SK-N-SH treated with all-trans-retinoic acid at 6 μM for 48 hours (cell line): ENCODE measurements at regions not wholly inside any gene's neighbourhood (a gene's known extent, or its start where the extent isn't known, plus 50 kb on each side); places are given as distances from the start of the nearest gene placed in this dataset.
"Not testable (repeated sequence)": the region's sequence is repeated elsewhere in the genome, so short reads cannot be mapped to it uniquely, and the experiment has no call there.

Source experiments
- ATAC-seq: fragments of 200-7000 bp; cut with Tn5 transposase; 3 replicates; pipeline ENCODE4 v1.9.1; 2020; ENCODE audit warnings: mild to moderate bottlenecking, moderate library complexity
- ARNTL ChIP-seq: fragments of 450-650 bp; formaldehyde crosslinking; IDR thresholded peaks from 2 replicates; pipeline ENCODE4 v1.5.0; 2020; ENCODE audit warnings: low read depth, mild to moderate bottlenecking, moderate library complexity, borderline replicate concordance
- BACH2 ChIP-seq: fragments of 250-450 bp; sonication (Bioruptor Pico); IDR thresholded peaks from 2 replicates; pipeline ENCODE4 v1.9.0; 2021; ENCODE audit warnings: mild to moderate bottlenecking, borderline replicate concordance
- CREB5 ChIP-seq: fragments of 250-450 bp; sonication (Bioruptor Pico); IDR thresholded peaks from 2 replicates; pipeline ENCODE4 v1.5.1; 2020; ENCODE audit warnings: low read depth, mild to moderate bottlenecking, moderate library complexity
- CSDC2 ChIP-seq: fragments of 250-450 bp; sonication (Bioruptor Pico); IDR thresholded peaks from 2 replicates; pipeline ENCODE4 v1.5.0; 2020; ENCODE audit warnings: mild to moderate bottlenecking, moderate library complexity
- CSRNP3 ChIP-seq: fragments of 250-450 bp; sonication (Bioruptor Pico); IDR thresholded peaks from 2 replicates; pipeline ENCODE4 v1.5.1; 2021; ENCODE audit warnings: mild to moderate bottlenecking, moderate library complexity
- ESRRG ChIP-seq: fragments of 250-450 bp; sonication (Bioruptor Pico); IDR thresholded peaks from 2 replicates; pipeline ENCODE4 v1.6.1; 2021; ENCODE audit warnings: mild to moderate bottlenecking
- GLIS3 ChIP-seq: fragments of 250-450 bp; sonication (Bioruptor Pico); IDR thresholded peaks from 2 replicates; pipeline ENCODE4 v1.5.0; 2020; ENCODE audit warnings: mild to moderate bottlenecking, moderate library complexity
- ISL1 ChIP-seq: fragments of 250-450 bp; sonication (Bioruptor Pico); IDR thresholded peaks from 2 replicates; pipeline ENCODE4 v2.1.2; 2022; ENCODE audit warnings: mild to moderate bottlenecking, moderate library complexity
- OSR1 ChIP-seq: fragments of 250-450 bp; sonication (Bioruptor Pico); IDR thresholded peaks from 2 replicates; pipeline ENCODE4 v1.8.0; 2022; ENCODE audit warnings: moderate library complexity, mild to moderate bottlenecking, inconsistent platforms
- PPARA ChIP-seq: fragments of 250-450 bp; sonication (Bioruptor Pico); IDR thresholded peaks from 2 replicates; pipeline ENCODE4 v1.5.0; 2020; ENCODE audit warnings: mild to moderate bottlenecking, borderline replicate concordance
- RARB ChIP-seq: fragments of 250-450 bp; sonication (Bioruptor Pico); IDR thresholded peaks from 2 replicates; pipeline ENCODE4 v1.8.0; 2021; ENCODE audit warnings: mild to moderate bottlenecking, moderate library complexity
- SNAI2 ChIP-seq: fragments of 250-450 bp; sonication (Bioruptor Pico); IDR thresholded peaks from 2 replicates; pipeline ENCODE4 v1.5.0; 2020; ENCODE audit warnings: mild to moderate bottlenecking, moderate library complexity
- TCF4 ChIP-seq: fragments of 250-450 bp; sonication (Bioruptor Pico); IDR thresholded peaks from 2 replicates; pipeline ENCODE4 v1.8.0; 2021; ENCODE audit warnings: mild to moderate bottlenecking, moderate library complexity, borderline replicate concordance
- TOX ChIP-seq: fragments of 250-450 bp; sonication (Bioruptor Pico); IDR thresholded peaks from 2 replicates; pipeline ENCODE4 v1.8.0; 2021; ENCODE audit warnings: mild to moderate bottlenecking, moderate library complexity, borderline replicate concordance
- TSHZ2 ChIP-seq: fragments of 250-450 bp; sonication (Bioruptor Pico); IDR thresholded peaks from 2 replicates; pipeline ENCODE4 v1.5.0; 2020; ENCODE audit warnings: mild to moderate bottlenecking, moderate library complexity
- ZC3H10 ChIP-seq: fragments of 250-450 bp; sonication (Bioruptor Pico); IDR thresholded peaks from 2 replicates; pipeline ENCODE4 v1.5.1; 2021; ENCODE audit warnings: mild to moderate bottlenecking, moderate library complexity
- ZFP3 ChIP-seq: fragments of 250-450 bp; sonication (Bioruptor Pico); IDR thresholded peaks from 2 replicates; pipeline ENCODE4 v1.5.0; 2020; ENCODE audit warnings: mild to moderate bottlenecking, moderate library complexity
- ZFP30 ChIP-seq: fragments of 450-650 bp; formaldehyde crosslinking; IDR thresholded peaks from 2 replicates; pipeline ENCODE4 v1.5.0; 2022; ENCODE audit warnings: mild to moderate bottlenecking, moderate library complexity
- ZNF565 ChIP-seq: fragments of 450-650 bp; formaldehyde crosslinking; conservative IDR thresholded peaks from 2 replicates; pipeline ENCODE4 v1.5.0; 2020; ENCODE audit warnings: low read depth, mild to moderate bottlenecking, moderate library complexity
- ZNF70 ChIP-seq: fragments of 450-650 bp; formaldehyde crosslinking; IDR thresholded peaks from 2 replicates; pipeline ENCODE4 v1.5.0; 2020; ENCODE audit warnings: mild to moderate bottlenecking, moderate library complexity
- ZNF8 ChIP-seq: fragments of 450-650 bp; formaldehyde crosslinking; IDR thresholded peaks from 2 replicates; pipeline ENCODE4 v1.5.0; 2020; ENCODE audit warnings: mild to moderate bottlenecking, moderate library complexity
- TF ChIP-seq, protein P1 (sequence below): fragments of 250-450 bp; sonication (Bioruptor Pico); IDR thresholded peaks from 2 replicates; pipeline ENCODE4 v1.8.0; 2020; ENCODE audit warnings: mild to moderate bottlenecking, moderate library complexity, borderline replicate concordance
- TF ChIP-seq, protein P2 (sequence below): fragments of 250-450 bp; sonication (Bioruptor Pico); IDR thresholded peaks from 2 replicates; pipeline ENCODE4 v1.8.0; 2021; ENCODE audit warnings: low read depth, mild to moderate bottlenecking, moderate library complexity, borderline replicate concordance

DNA sequence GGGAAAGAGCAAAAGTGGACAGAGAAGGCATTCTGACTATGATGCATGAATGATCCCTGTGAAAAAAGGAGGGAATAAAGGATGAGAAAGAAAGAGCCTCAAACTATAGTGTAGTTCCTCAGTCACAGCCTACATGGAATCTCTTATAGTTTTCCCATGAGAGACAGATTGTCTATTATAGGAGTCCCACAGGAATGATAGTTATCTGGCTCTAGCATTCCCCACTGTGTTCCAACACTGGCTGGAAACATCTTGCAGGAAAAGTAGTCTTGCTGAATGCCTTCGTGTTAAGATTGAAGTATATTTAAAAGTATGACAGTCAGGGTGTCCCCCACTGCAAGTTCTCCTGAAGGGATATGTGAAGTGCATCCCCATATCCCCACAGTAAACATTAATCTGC is 641.5 kb upstream of the NECTIN3 start:
- no peak for ATAC-seq
- TF ChIP-seq PPARA (CRISPR knock-in tag) (no peak), TCF4 (CRISPR knock-in tag) (no peak), ZFP3 (no peak), ZNF8 (CRISPR knock-in tag) (no peak), SNAI2 (CRISPR knock-in tag) (no peak)

- TF ChIP-seq CSRNP3 (CRISPR knock-in tag) (no peak), ZFP3 (no peak), ZFP30 (no peak), OSR1 (CRISPR knock-in tag) (no peak), ISL1 (CRISPR knock-in tag) (no peak), RARB (CRISPR knock-in tag) (no peak), BACH2 (CRISPR knock-in tag) (no peak), TCF4 (CRISPR knock-in tag) (no peak), ZC3H10 (no peak), GLIS3 (no peak), ZNF70 (CRISPR knock-in tag) (no peak), CSDC2 (CRISPR knock-in tag) (no peak), ZNF565 (no peak)
- TF ChIP-seq, protein P1, sequence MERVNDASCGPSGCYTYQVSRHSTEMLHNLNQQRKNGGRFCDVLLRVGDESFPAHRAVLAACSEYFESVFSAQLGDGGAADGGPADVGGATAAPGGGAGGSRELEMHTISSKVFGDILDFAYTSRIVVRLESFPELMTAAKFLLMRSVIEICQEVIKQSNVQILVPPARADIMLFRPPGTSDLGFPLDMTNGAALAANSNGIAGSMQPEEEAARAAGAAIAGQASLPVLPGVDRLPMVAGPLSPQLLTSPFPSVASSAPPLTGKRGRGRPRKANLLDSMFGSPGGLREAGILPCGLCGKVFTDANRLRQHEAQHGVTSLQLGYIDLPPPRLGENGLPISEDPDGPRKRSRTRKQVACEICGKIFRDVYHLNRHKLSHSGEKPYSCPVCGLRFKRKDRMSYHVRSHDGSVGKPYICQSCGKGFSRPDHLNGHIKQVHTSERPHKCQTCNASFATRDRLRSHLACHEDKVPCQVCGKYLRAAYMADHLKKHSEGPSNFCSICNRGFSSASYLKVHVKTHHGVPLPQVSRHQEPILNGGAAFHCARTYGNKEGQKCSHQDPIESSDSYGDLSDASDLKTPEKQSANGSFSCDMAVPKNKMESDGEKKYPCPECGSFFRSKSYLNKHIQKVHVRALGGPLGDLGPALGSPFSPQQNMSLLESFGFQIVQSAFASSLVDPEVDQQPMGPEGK (CRISPR knock-in tag), result no peak
- no peak for ATAC-seq
Measured at GRCh38 chr3:110436209-110436608, 635.4 kb upstream of the NECTIN3 start.

DNA sequence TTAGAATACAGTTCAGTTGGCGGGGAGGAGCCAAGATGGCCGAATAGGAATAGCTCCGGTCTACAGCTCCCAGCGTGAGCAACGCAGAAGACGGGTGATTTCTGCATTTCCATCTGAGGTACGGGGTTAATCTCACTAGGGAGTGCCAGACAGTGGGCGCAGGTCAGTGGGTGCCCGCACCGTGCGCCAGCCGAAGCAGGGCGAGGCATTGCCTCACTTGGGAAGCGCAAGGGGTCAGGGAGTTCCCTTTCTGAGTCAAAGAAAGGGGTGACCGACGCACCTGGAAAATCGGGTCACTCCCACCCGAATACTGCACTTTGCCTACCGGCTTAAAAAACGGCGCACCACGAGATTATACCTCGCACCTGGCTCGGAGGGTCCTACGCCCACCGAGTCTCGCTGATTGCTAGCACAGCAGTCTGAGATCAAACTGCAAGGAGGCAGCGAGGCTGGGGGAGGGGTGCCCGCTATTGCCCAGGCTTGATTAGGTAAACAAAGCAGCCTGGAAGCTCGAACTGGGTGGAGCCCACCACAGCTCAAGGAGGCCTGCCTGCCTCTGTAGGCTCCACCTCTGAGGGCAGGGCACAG is 631.5 kb upstream of the NECTIN3 start:
- ATAC-seq, result not testable (repeated sequence)

DNA sequence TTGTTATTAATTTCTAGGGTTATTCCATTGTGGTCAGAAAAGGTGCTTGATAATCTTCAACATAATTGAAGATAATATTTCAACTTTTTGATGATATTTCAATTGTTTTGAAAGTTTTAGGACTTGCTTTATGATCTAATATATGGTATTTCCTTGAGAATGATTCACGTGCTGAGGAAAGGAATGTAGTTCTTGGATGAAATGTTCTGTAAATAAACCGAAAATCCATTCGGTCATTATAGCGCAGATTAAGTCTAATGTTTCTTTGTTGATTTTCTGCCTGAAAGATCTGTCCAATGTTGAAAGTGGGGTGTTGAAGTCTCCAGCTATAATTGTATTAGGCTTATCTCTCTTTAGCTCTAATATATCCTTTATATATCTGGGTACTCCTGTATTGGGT is 617.5 kb upstream of the NECTIN3 start:
- ATAC-seq, result no peak
- TF ChIP-seq ESRRG (no peak), TOX (CRISPR knock-in tag) (no peak), RARB (CRISPR knock-in tag) (no peak), SNAI2 (CRISPR knock-in tag) (no peak), ZNF70 (CRISPR knock-in tag) (no peak)

DNA sequence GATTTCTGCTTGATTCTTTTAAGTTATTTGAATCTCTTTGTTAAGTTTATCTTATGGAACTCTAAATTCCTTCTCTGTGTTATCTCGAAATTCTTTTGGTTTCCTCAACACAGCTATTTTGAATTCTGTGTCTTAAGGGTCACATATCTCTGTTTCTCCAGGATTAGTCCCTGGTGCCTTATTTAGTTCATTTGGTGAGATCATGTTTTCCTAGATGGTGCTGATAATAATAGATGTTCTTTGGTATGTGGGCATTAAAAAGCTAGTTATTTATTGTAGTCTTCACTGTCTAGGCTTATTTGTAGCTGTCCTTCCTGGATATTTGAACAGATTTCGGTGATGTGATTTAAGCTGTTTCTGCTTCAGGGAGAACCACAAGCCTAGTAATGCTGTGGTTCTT is 615.6 kb upstream of the NECTIN3 start:
- TF ChIP-seq ZNF565 (no peak), ZFP3 (no peak), CREB5 (CRISPR knock-in tag) (no peak), TOX (CRISPR knock-in tag) (no peak), TSHZ2 (CRISPR knock-in tag) (no peak), CSRNP3 (CRISPR knock-in tag) (no peak), PPARA (CRISPR knock-in tag) (no peak), ZNF70 (CRISPR knock-in tag) (no peak), RARB (CRISPR knock-in tag) (no peak), GLIS3 (no peak), TCF4 (CRISPR knock-in tag) (no peak), OSR1 (CRISPR knock-in tag) (no peak), CSDC2 (CRISPR knock-in tag) (no peak), ESRRG (no peak), ZNF8 (CRISPR knock-in tag) (no peak), ARNTL (CRISPR knock-in tag) (no peak)
- TF ChIP-seq, protein P2, sequence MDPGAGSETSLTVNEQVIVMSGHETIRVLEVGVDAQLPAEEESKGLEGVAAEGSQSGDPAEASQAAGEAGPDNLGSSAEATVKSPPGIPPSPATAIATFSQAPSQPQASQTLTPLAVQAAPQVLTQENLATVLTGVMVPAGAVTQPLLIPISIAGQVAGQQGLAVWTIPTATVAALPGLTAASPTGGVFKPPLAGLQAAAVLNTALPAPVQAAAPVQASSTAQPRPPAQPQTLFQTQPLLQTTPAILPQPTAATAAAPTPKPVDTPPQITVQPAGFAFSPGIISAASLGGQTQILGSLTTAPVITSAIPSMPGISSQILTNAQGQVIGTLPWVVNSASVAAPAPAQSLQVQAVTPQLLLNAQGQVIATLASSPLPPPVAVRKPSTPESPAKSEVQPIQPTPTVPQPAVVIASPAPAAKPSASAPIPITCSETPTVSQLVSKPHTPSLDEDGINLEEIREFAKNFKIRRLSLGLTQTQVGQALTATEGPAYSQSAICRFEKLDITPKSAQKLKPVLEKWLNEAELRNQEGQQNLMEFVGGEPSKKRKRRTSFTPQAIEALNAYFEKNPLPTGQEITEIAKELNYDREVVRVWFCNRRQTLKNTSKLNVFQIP (CRISPR knock-in tag), result no peak
- TF ChIP-seq, all 23 proteins: peak for 0
- no peak for ATAC-seq
